ENCODE measurements at regions not wholly inside any gene's neighbourhood (a gene's known extent, or its start where the extent isn't known, plus 50 kb on each side); places are given as distances from the start of the nearest gene placed in this dataset.

DNA sequence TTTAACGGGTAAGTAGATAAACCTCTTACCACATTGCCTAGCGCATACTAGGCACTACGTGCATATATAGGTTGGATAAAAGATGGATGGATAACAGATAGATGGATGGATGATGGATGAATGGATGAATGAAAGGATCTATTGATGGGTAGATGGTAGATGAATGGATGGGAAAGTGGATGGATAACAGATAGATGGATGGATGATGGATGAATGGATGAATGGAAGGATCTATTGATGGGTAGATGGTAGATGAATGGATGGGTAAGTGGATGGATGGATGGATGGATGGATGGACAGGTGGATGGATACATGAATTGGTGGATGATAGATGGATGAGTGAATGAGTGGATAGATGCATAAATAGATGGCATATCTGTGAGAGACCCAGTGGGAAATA, 555.0 kb downstream of the MN1 start:
- Histone ChIP-seq H3K27ac (no peak overlapping the region), H3K4me3 (ENCODE audit: low read depth, low read length) (no peak overlapping the region), H3K36me3 (no peaks in the 10 kb centered on the region), H3K9me3 (ENCODE audit: severe bottlenecking) (no peaks in the 10 kb centered on the region), H3K27me3 (ENCODE audit: insufficient read depth, low read depth, severe bottlenecking) (peaks cover 14% of the 10 kb centered on the region)
- TF ChIP-seq CTCF (IDR thresholded peaks at IDR 0.05; ENCODE audit: low read depth, low read length) = no peak
- DNase-seq = no peak

- no peaks in the 10 kb centered on the region for H3K36me3 ChIP-seq
- peaks cover 14% of the 10 kb centered on the region for H3K27me3 ChIP-seq (ENCODE audit: insufficient read depth, low read depth, severe bottlenecking)
- no peak for TF ChIP-seq CTCF (IDR thresholded peaks at IDR 0.05; ENCODE audit: low read depth, low read length)
- H3K4me3 ChIP-seq (ENCODE audit: low read depth, low read length) = no peak overlapping the region
- H3K27ac ChIP-seq = no peak overlapping the region
- no peak for DNase-seq
- no peaks in the 10 kb centered on the region for H3K9me3 ChIP-seq (ENCODE audit: severe bottlenecking)
These were observed 553.7 kb downstream of the MN1 start for GRCh38 chr22:27247701-27248434.

DNA sequence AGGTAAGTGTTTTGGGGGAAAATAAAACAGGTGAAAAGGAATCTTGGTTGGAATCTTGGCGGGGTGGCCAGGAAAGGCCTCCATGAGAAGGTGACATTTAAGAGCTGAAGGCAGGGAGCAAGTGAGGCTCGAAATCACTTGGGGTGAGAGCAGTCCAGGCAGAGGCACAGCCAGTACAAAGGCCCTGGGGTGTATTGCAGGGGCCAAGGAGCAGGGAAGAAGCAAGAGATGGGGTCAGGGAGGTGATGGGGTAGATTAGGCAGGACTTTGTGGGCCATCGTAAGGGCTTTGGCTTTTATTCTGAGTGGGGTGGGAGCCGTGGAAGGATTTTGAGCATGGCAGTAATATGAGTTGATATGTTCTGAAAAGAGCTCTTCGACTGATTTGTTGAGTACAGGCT, 551.1 kb downstream of the MN1 start:
- peaks cover 6% of the 10 kb centered on the region for H3K9me3 ChIP-seq (ENCODE audit: severe bottlenecking)
- no peaks in the 10 kb centered on the region for H3K36me3 ChIP-seq
- peaks cover 9% of the 10 kb centered on the region for H3K27me3 ChIP-seq (ENCODE audit: insufficient read depth, low read depth, severe bottlenecking)
- DNase-seq = no peak
- H3K27ac ChIP-seq = no peak overlapping the region
- TF ChIP-seq CTCF (IDR thresholded peaks at IDR 0.05; ENCODE audit: low read depth, low read length) = no peak
- no peak overlapping the region for H3K4me3 ChIP-seq (ENCODE audit: low read depth, low read length)

DNA sequence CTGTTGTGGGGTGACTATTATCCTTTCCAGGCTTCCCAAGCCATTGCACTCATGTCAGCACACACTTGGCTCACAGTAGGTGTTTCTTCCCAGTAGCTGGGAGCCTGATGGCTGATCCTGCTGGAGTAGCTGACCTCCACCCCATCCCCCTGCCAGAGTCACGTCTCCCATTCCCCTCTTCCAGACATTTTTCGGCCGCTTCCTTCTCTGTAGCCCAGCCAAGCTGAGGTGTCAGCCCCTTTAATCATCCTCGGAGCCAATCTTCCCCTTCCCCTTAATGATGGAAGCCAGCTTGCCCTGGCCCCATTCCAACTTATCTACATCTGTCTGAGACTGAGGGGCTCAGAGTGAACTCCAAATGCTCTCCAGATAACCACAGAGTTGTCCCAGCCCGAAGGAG, 550.7 kb downstream of the MN1 start:
- no peak for DNase-seq
- H3K36me3 ChIP-seq = no peaks in the 10 kb centered on the region
- H3K9me3 ChIP-seq (ENCODE audit: severe bottlenecking) = peaks cover 11% of the 10 kb centered on the region
- no peak overlapping the region for H3K27ac ChIP-seq
- peaks cover 6% of the 10 kb centered on the region for H3K27me3 ChIP-seq (ENCODE audit: insufficient read depth, low read depth, severe bottlenecking)
- no peak overlapping the region for H3K4me3 ChIP-seq (ENCODE audit: low read depth, low read length)
- no peak for TF ChIP-seq CTCF (IDR thresholded peaks at IDR 0.05; ENCODE audit: low read depth, low read length)

DNA sequence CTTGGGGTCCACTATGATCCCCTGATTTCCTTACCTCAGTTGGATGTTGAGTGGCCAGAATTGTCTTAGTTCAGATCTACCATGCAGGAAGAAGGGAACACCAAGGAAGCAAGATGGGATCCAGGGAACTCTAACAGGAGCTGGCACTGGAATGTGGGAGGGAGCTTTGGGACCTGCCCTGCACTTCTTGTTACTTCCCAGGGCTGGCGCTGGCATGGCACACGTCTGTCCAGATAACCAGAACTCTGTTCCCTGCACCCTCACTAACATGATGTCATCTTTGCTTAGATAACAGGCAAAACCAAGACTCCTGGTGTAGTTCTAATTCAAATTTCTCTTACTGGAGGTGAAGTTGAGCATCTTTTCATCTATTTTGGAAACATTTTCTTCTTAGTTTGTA, 550.0 kb downstream of the MN1 start:
- H3K9me3 ChIP-seq (ENCODE audit: severe bottlenecking) = peaks cover 12% of the 10 kb centered on the region
- no peak overlapping the region for H3K27ac ChIP-seq
- TF ChIP-seq CTCF (IDR thresholded peaks at IDR 0.05; ENCODE audit: low read depth, low read length) = no peak
- H3K4me3 ChIP-seq (ENCODE audit: low read depth, low read length) = no peak overlapping the region
- no peaks in the 10 kb centered on the region for H3K36me3 ChIP-seq
- peaks cover 3% of the 10 kb centered on the region for H3K27me3 ChIP-seq (ENCODE audit: insufficient read depth, low read depth, severe bottlenecking)
- no peak for DNase-seq
